ENCODE measurements at regions not wholly inside any gene's neighbourhood (a gene's known extent, or its start where the extent isn't known, plus 50 kb on each side); places are given as distances from the start of the nearest gene placed in this dataset.

DNA sequence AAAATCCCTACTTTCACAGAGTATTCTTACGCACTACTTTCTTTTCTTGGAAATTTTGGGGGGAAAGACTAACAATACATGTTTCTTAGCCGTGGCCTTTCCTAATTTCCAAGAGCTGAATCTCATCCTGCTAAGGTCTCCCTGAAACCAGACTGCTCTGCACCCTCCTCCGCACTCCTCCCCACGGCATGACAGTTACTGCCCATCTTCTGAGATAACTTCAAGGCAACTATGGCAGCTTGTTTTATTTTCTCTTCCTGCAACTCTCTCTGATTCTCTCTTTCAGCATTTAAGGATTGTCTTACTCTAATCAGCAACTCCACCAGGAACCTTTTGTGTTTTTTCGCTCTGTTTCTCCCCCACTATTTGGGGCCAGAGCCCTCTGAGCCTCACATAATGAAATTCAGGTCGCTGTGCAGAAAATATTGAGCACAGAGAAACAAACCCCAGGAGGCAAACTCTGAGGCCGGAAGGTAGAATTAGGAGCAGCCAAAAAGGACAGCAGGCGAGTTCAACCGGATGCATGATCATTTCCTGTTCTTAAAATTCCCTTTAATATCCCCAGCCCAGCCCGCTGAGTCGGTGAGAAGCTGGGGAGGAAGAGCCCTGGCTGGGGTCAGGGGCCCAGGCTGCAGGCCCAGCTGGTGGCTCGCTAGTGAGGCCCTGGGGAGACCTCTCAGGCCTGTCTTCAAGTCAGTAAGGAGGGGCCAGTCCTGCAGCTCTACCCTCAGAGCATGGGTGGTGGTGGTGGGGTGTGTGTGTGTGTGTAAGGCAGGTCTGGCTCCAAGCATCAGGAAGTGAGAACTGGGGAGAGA, 213.6 kb upstream of the S1PR3 start:
- TF ChIP-seq, protein P1, sequence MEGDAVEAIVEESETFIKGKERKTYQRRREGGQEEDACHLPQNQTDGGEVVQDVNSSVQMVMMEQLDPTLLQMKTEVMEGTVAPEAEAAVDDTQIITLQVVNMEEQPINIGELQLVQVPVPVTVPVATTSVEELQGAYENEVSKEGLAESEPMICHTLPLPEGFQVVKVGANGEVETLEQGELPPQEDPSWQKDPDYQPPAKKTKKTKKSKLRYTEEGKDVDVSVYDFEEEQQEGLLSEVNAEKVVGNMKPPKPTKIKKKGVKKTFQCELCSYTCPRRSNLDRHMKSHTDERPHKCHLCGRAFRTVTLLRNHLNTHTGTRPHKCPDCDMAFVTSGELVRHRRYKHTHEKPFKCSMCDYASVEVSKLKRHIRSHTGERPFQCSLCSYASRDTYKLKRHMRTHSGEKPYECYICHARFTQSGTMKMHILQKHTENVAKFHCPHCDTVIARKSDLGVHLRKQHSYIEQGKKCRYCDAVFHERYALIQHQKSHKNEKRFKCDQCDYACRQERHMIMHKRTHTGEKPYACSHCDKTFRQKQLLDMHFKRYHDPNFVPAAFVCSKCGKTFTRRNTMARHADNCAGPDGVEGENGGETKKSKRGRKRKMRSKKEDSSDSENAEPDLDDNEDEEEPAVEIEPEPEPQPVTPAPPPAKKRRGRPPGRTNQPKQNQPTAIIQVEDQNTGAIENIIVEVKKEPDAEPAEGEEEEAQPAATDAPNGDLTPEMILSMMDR (IDR thresholded peaks at IDR 0.05; ENCODE audit: insufficient read depth, low read length, poor library complexity, severe bottlenecking), result no peak
- TF ChIP-seq EZH2phosphoT487 (conservative IDR thresholded peaks at IDR 0.05; ENCODE audit: low read length), result no peak

Measured in SU-DHL-6 (cell line).